Endodermal cell (in vitro differentiated cells): ENCODE measurements at regions not wholly inside any gene's neighbourhood (a gene's known extent, or its start where the extent isn't known, plus 50 kb on each side); places are given as distances from the start of the nearest gene placed in this dataset.

Experiments used
- DNase-seq: peaks from one replicate; pipeline ENCODE4 v3.0.0-alpha.2; 2017
- H3K27ac ChIP-seq: 2 replicates; pipeline ENCODE4 v1.5.1; 2013; ENCODE audit warnings: mild to moderate bottlenecking, low read depth, low read length, moderate library complexity
- H3K27me3 ChIP-seq: 2 replicates; pipeline ENCODE4 v1.6.1; 2013; ENCODE audit warnings: mild to moderate bottlenecking, low read length, moderate library complexity; ENCODE audit not compliant: insufficient read depth, control insufficient read depth, poor library complexity, severe bottlenecking
- H3K36me3 ChIP-seq: 2 replicates; pipeline ENCODE4 v1.7.0; 2013; ENCODE audit warnings: mild to moderate bottlenecking, low read length, moderate library complexity; ENCODE audit not compliant: control insufficient read depth, insufficient read depth
- H3K4me1 ChIP-seq: one replicate; pipeline ENCODE4 v1.7.0; 2013; ENCODE audit warnings: low read length; ENCODE audit not compliant: control insufficient read depth, insufficient read depth
- H3K4me3 ChIP-seq: 2 replicates; pipeline ENCODE4 v1.5.1; 2013; ENCODE audit warnings: mild to moderate bottlenecking, low read length, moderate library complexity
- H3K9ac ChIP-seq: 2 replicates; pipeline ENCODE4 v1.6.1; 2013; ENCODE audit warnings: mild to moderate bottlenecking, low read length, moderate library complexity; ENCODE audit not compliant: poor library complexity, severe bottlenecking; ENCODE audit errors: extremely low read depth
- H3K9me3 ChIP-seq: 2 replicates; pipeline ENCODE4 v1.6.1; 2013; ENCODE audit warnings: mild to moderate bottlenecking, low read length, moderate library complexity; ENCODE audit not compliant: control insufficient read depth
- H3K27ac Mint-ChIP-seq: 2 replicates; pipeline ENCODE4 v1.8.0; 2020; ENCODE audit warnings: mixed read lengths
- H3K27me3 Mint-ChIP-seq: 2 replicates; pipeline ENCODE4 v1.8.0; 2021; ENCODE audit warnings: mild to moderate bottlenecking, mixed read lengths; ENCODE audit not compliant: insufficient read depth
- H3K36me3 Mint-ChIP-seq: 2 replicates; pipeline ENCODE4 v1.8.0; 2020; ENCODE audit warnings: low read depth, mixed read lengths
- H3K4me1 Mint-ChIP-seq: 2 replicates; pipeline ENCODE4 v1.8.0; 2020; ENCODE audit warnings: mixed read lengths
- H3K4me3 Mint-ChIP-seq: 2 replicates; pipeline ENCODE4 v1.8.0; 2020; ENCODE audit warnings: mild to moderate bottlenecking, moderate library complexity, mixed read lengths
- H3K9me3 Mint-ChIP-seq: 2 replicates; pipeline ENCODE4 v1.8.0; 2020; ENCODE audit warnings: mild to moderate bottlenecking, mixed read lengths
- WGBS, 2 experiments: methylation state at CpG; one replicate each; pipeline versions ENCODE4 v1.1.5 to v1.1.7; 2013; ENCODE audit warnings: missing lambda C conversion rate in 2 of 2, mixed read lengths in 1 of 2; ENCODE audit not compliant: insufficient coverage in 1 of 2, insufficient read length in 1 of 2; 5-methylcytosine and 5-hydroxymethylcytosine counted together
- TF ChIP-seq, protein P1 (sequence below): fragments of 200-600 bp; sonication (generic); conservative IDR thresholded peaks from 2 replicates; pipeline ENCODE4 v1.5.0; 2021; ENCODE audit warnings: antibody characterized with exemption, mild to moderate bottlenecking

DNA sequence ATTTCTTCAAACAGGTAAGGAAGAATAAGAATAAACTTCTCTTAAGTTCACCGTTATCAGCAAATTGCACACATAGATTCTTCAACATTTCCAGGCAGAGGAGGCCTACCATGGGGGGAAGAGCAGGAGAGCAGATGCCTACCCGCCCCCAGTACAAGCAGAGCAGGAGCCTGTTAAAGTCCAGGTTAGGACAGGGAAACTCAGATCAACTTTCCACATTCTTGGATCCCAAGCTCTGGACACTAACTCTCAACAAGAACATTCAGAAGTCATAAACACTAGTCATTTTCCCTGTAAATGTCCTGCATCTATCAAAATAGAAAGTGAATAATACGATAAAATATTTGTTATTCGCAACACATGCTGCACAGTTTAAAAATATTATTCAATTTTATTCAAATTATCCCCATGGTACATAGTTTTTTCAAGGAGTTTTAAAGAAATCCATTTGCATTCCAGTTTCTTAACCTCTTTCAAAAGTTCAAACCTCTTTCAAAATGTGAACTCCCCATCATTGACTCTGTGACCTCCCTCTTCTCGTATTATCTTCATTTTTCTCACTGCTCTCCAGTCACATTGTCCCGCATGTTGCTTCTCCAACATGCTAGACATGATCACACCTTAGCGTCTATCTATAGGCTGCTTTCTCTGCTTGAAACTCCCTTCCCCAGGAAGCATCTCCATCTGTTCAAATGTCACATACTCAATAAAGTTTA, 185.2 kb upstream of the NEIL3 start:
- TF ChIP-seq, protein P1, sequence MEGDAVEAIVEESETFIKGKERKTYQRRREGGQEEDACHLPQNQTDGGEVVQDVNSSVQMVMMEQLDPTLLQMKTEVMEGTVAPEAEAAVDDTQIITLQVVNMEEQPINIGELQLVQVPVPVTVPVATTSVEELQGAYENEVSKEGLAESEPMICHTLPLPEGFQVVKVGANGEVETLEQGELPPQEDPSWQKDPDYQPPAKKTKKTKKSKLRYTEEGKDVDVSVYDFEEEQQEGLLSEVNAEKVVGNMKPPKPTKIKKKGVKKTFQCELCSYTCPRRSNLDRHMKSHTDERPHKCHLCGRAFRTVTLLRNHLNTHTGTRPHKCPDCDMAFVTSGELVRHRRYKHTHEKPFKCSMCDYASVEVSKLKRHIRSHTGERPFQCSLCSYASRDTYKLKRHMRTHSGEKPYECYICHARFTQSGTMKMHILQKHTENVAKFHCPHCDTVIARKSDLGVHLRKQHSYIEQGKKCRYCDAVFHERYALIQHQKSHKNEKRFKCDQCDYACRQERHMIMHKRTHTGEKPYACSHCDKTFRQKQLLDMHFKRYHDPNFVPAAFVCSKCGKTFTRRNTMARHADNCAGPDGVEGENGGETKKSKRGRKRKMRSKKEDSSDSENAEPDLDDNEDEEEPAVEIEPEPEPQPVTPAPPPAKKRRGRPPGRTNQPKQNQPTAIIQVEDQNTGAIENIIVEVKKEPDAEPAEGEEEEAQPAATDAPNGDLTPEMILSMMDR: no peak
- H3K4me3 Mint-ChIP-seq: no peak overlapping the region
- H3K9me3 Mint-ChIP-seq: peaks cover 7% of the 10 kb centered on the region
- Histone ChIP-seq H3K9ac (no peak overlapping the region), H3K27me3 (no peaks in the 10 kb centered on the region), H3K4me1 (no peaks in the 10 kb centered on the region), H3K27ac (no peak overlapping the region), H3K4me3 (no peak overlapping the region), H3K36me3 (no peaks in the 10 kb centered on the region), H3K9me3 (no peaks in the 10 kb centered on the region)
- H3K27ac Mint-ChIP-seq: no peak overlapping the region
- no peak for DNase-seq
- H3K4me1 Mint-ChIP-seq: no peaks in the 10 kb centered on the region
- 91 to 96% methylated on average over 4 to 7 of the region's 7 CpGs for WGBS, 2 experiments
- H3K36me3 Mint-ChIP-seq: no peaks in the 10 kb centered on the region
- no peaks in the 10 kb centered on the region for H3K27me3 Mint-ChIP-seq

DNA sequence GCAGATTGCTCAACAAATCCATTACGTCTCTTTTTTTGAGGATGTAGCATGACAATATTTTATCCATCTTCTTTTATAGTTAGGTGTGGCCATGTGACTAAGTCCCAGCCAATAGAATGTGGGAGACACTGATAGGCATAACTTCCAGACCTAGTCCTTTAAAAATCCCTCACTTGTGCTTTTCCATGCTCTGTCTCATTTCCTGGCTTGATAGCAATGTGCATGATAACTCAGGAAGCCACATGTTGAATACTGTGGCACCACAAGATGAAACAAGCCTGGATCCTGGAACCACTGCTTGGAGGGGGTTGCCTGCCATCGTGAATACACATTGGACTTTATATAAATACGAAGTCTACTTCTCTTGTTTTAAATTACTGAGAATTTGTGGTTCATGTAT, 184.0 kb upstream of the NEIL3 start:
- Mint-ChIP-seq H3K9me3 (peaks cover 15% of the 10 kb centered on the region), H3K27ac (no peak overlapping the region), H3K36me3 (no peaks in the 10 kb centered on the region), H3K4me1 (no peaks in the 10 kb centered on the region), H3K27me3 (no peaks in the 10 kb centered on the region), H3K4me3 (no peak overlapping the region)
- Histone ChIP-seq H3K27me3 (no peaks in the 10 kb centered on the region), H3K9ac (no peak overlapping the region), H3K4me3 (no peak overlapping the region), H3K27ac (no peak overlapping the region), H3K4me1 (no peaks in the 10 kb centered on the region), H3K9me3 (no peaks in the 10 kb centered on the region), H3K36me3 (no peaks in the 10 kb centered on the region)
- TF ChIP-seq, protein P1: no peak
- 92% methylated on average over 3 of the region's 3 CpGs; no CpG with 5 or more reads in 1 of the 2 experiments for WGBS, 2 experiments
- no peak for DNase-seq

DNA sequence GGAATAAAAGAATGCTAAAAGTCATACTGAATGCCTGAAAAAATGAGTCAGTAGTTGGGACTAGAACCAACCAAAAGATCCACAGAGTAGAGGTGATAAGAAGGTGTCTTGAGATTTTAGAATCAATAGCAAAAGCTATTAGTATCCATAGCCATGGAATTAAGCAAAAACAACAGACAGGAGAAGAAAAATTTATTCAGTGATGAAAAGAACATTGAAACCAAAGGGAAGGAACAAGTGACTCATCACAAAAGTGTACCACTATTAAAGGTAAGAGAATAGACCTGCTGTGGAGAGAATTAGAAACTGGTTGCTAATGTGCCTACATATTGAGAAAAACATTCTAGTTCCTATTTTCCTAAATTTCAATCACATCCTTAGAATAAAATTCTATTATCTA, 182.0 kb upstream of the NEIL3 start:
- Mint-ChIP-seq H3K27ac (no peak overlapping the region), H3K9me3 (peaks cover 15% of the 10 kb centered on the region), H3K4me1 (no peaks in the 10 kb centered on the region), H3K36me3 (no peaks in the 10 kb centered on the region), H3K27me3 (no peaks in the 10 kb centered on the region), H3K4me3 (no peak overlapping the region)
- Histone ChIP-seq H3K27me3 (no peaks in the 10 kb centered on the region), H3K4me1 (no peaks in the 10 kb centered on the region), H3K36me3 (no peaks in the 10 kb centered on the region), H3K27ac (no peak overlapping the region), H3K9me3 (no peaks in the 10 kb centered on the region), H3K9ac (no peak overlapping the region), H3K4me3 (no peak overlapping the region)
- DNase-seq: no peak
- TF ChIP-seq, protein P1: no peak
